ENCODE measurements at regions not wholly inside any gene's neighbourhood (a gene's known extent, or its start where the extent isn't known, plus 50 kb on each side); places are given as distances from the start of the nearest gene placed in this dataset.
A peak's percentile ranks its signal among the peaks of the same experiment; 100 is the strongest.

DNA sequence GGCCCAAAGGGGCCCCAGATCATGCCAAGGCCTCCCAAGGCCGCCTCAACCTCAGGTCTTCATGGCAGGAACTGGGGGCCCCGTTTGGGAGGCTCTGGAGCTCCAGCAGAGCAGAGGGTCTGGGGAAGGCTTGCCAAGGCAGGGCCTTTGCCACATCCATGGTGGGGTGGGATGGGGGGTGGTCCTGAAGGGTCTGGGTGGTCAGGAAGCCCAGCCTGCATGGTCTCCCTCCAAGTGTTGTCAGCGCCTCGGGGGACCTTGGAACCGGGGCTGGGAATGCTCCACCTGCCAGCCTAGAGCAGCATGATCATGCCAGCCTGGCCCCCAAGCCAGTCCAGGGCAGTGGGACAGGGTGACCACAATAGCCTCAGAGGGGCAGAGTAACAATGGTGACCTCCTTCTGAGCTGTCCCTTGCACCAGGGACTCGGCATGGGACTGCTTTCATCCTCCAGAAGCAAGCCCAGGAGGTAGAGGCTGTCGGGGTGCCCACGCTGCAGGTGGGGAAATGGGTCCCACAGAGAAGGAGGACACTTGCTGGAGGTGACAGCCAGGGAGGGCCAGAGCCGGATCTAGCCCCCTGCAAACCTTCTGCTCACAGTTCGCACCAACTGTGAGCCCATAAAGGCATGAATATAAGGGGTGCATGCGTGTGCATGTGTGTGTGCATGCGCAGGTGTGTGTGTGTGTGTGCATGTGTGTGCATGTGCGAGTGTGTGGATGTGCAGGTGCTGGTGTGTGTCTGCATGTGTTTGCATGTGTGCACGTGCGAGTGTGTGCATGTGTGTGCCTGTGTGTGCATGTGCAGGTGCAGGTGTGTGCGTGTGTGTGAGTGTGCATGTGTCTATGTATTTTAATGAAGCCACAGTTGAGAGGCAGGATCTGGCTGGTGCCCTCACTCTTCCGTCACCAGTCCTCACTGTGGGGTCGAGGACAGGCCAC lies 63.8 kb downstream of the MYEOV start:
- Mint-ChIP-seq H3K27me3 (peaks cover 8 to 15% of the 10 kb centered on the region in 2 donors), H3K27ac (no peak overlapping the region), H3K36me3 (no peaks in the 10 kb centered on the region), H3K9me3 (no peaks in the 10 kb centered on the region), H3K4me3 (no peak overlapping the region), H3K4me1 (ENCODE audit: low read depth in 2 of 2) (peaks cover 0 to 2% of the 10 kb centered on the region in 2 donors)
- no peak for DNase-seq (ENCODE audit: low spot score)
- no peak for ATAC-seq

- peak; percentile 25 to 40 for ATAC-seq
- peaks cover 8 to 15% of the 10 kb centered on the region in 2 donors for H3K27me3 Mint-ChIP-seq
- no peaks in the 10 kb centered on the region for H3K4me1 Mint-ChIP-seq (ENCODE audit: low read depth in 2 of 2)
- H3K27ac Mint-ChIP-seq, result no peak overlapping the region
- no peak overlapping the region for H3K4me3 Mint-ChIP-seq
- no peak for DNase-seq (ENCODE audit: low spot score)
- no peaks in the 10 kb centered on the region for H3K36me3 Mint-ChIP-seq
- no peaks in the 10 kb centered on the region for H3K9me3 Mint-ChIP-seq
Observed at GRCh38 chr11:69358398-69359020, 64.6 kb downstream of the MYEOV start.

DNA sequence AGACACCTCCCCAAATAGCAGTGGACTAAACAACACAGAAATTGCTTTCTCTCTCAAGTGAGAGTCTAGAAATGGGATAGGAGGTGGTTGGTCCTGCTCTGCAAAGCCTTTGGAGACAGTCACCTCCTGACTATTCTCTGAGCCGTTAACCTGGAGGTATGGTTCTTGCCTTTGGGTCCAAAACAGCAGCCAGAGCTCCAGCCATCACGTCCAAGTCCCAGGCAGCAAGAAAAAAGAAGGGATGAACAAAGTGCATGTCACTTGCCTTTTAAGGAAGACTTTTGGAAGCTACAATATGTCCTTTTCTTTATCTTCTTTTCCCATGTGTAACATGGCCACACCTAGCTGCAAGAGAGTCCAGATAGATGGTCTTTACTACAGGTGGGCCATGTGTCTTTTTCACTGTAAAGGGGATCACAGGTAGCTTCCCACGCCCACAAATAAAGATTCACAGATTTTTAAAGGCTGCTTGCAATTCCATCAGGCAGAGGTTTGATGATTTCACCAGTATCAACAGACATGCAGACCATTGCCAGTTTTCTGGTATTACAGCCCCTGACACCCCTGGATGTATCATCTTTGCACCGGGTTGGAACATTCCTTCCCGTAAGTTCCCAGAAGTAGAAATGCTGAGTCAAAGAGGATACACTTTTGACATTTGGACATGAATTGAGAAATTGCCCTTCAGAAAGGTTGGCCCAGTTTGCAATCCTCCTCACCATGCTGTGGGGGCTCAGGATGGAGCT lies 66.0 kb downstream of the MYEOV start:
- no peak for ATAC-seq
- Mint-ChIP-seq H3K9me3 (no peaks in the 10 kb centered on the region), H3K36me3 (no peaks in the 10 kb centered on the region), H3K4me1 (ENCODE audit: low read depth in 2 of 2) (no peaks in the 10 kb centered on the region), H3K27ac (no peak overlapping the region), H3K27me3 (peaks cover 8% of the 10 kb centered on the region in 2 donors), H3K4me3 (no peak overlapping the region)
- DNase-seq (ENCODE audit: low spot score), result no peak

GRCh38 chr11:69360606-69361005 lies 66.7 kb downstream of the MYEOV start:
- H3K4me3 Mint-ChIP-seq, result no peak overlapping the region

GRCh38 chr11:69361048-69361447 lies 67.1 kb downstream of the MYEOV start:
- peaks cover 8% of the 10 kb centered on the region in 2 donors for H3K27me3 Mint-ChIP-seq
- H3K9me3 Mint-ChIP-seq, result no peaks in the 10 kb centered on the region
- ATAC-seq (no peak), DNase-seq (ENCODE audit: low spot score) (no peak)
- no peaks in the 10 kb centered on the region for H3K36me3 Mint-ChIP-seq
- H3K27ac Mint-ChIP-seq, result no peak overlapping the region
- no peak overlapping the region for H3K4me3 Mint-ChIP-seq
- H3K4me1 Mint-ChIP-seq (ENCODE audit: low read depth in 2 of 2), result no peaks in the 10 kb centered on the region

More at GRCh38 chr11:69360606-69361005, 66.7 kb downstream of the MYEOV start:
- Mint-ChIP-seq H3K36me3 (no peaks in the 10 kb centered on the region), H3K27me3 (peaks cover 8% of the 10 kb centered on the region in 2 donors), H3K27ac (no peak overlapping the region), H3K4me1 (ENCODE audit: low read depth in 2 of 2) (no peaks in the 10 kb centered on the region), H3K9me3 (no peaks in the 10 kb centered on the region)
- no peak for ATAC-seq
- DNase-seq (ENCODE audit: low spot score), result no peak

GRCh38 chr11:69361466-69361865 lies 67.5 kb downstream of the MYEOV start:
- H3K4me3 Mint-ChIP-seq, result no peak overlapping the region
- no peak overlapping the region for H3K27ac Mint-ChIP-seq
- DNase-seq (ENCODE audit: low spot score) (no peak), ATAC-seq (no peak)
- H3K9me3 Mint-ChIP-seq, result no peaks in the 10 kb centered on the region
- peaks cover 8% of the 10 kb centered on the region in 2 donors for H3K27me3 Mint-ChIP-seq
- H3K4me1 Mint-ChIP-seq (ENCODE audit: low read depth in 2 of 2), result no peaks in the 10 kb centered on the region
- H3K36me3 Mint-ChIP-seq, result no peaks in the 10 kb centered on the region

- no peak for DNase-seq (ENCODE audit: low spot score)
Observed at GRCh38 chr11:69362315-69362714, 68.4 kb downstream of the MYEOV start.

DNA sequence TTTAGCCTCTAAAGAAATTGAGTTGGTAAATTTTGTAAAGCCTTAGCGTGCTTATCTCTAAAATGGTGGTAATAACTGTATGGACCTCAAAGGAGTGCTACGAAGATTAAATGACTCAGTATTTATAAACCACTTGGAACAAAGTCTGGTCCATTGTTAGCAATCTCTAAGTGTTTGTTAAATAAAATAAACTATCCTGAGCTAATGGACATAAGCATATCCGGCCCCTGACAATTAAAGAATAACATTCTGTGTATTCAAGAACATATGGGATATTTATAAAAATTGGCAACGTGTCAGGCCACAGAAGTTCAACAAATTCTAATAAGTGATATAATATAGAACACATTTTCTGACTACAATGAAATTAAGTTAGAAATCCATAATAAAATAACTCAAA lies 71.0 kb downstream of the MYEOV start:
- Mint-ChIP-seq H3K36me3 (no peaks in the 10 kb centered on the region), H3K27me3 (peaks cover 8 to 11% of the 10 kb centered on the region in 2 donors), H3K4me1 (ENCODE audit: low read depth in 2 of 2) (no peaks in the 10 kb centered on the region), H3K4me3 (no peak overlapping the region), H3K9me3 (no peaks in the 10 kb centered on the region), H3K27ac (no peak overlapping the region)
- no peak for DNase-seq (ENCODE audit: low spot score)
- no peak for ATAC-seq

More at GRCh38 chr11:69362315-69362714, 68.4 kb downstream of the MYEOV start:
- Mint-ChIP-seq H3K27me3 (peaks cover 5 to 8% of the 10 kb centered on the region in 2 donors), H3K4me3 (no peak overlapping the region), H3K27ac (no peak overlapping the region), H3K36me3 (no peaks in the 10 kb centered on the region), H3K4me1 (ENCODE audit: low read depth in 2 of 2) (no peaks in the 10 kb centered on the region), H3K9me3 (no peaks in the 10 kb centered on the region)
- ATAC-seq, result no peak

- no peak for ATAC-seq
- H3K27ac Mint-ChIP-seq, result no peak overlapping the region
- no peaks in the 10 kb centered on the region for H3K9me3 Mint-ChIP-seq
- peaks cover 8 to 12% of the 10 kb centered on the region in 2 donors for H3K27me3 Mint-ChIP-seq
- no peaks in the 10 kb centered on the region for H3K4me1 Mint-ChIP-seq (ENCODE audit: low read depth in 2 of 2)
- H3K4me3 Mint-ChIP-seq, result no peak overlapping the region
- no peaks in the 10 kb centered on the region for H3K36me3 Mint-ChIP-seq
- no peak for DNase-seq (ENCODE audit: low spot score)
Observed at GRCh38 chr11:69365558-69365957, 71.6 kb downstream of the MYEOV start.

GRCh38 chr11:69366591-69366990 lies 72.6 kb downstream of the MYEOV start:
- H3K9me3 Mint-ChIP-seq, result no peaks in the 10 kb centered on the region
- H3K4me1 Mint-ChIP-seq (ENCODE audit: low read depth in 2 of 2), result no peaks in the 10 kb centered on the region
- ATAC-seq, result no peak
- H3K36me3 Mint-ChIP-seq, result no peaks in the 10 kb centered on the region
- H3K27ac Mint-ChIP-seq, result no peak overlapping the region
- DNase-seq (ENCODE audit: low spot score), result no peak
- H3K27me3 Mint-ChIP-seq, result peaks cover 7 to 13% of the 10 kb centered on the region in 2 donors
- no peak overlapping the region for H3K4me3 Mint-ChIP-seq

DNA sequence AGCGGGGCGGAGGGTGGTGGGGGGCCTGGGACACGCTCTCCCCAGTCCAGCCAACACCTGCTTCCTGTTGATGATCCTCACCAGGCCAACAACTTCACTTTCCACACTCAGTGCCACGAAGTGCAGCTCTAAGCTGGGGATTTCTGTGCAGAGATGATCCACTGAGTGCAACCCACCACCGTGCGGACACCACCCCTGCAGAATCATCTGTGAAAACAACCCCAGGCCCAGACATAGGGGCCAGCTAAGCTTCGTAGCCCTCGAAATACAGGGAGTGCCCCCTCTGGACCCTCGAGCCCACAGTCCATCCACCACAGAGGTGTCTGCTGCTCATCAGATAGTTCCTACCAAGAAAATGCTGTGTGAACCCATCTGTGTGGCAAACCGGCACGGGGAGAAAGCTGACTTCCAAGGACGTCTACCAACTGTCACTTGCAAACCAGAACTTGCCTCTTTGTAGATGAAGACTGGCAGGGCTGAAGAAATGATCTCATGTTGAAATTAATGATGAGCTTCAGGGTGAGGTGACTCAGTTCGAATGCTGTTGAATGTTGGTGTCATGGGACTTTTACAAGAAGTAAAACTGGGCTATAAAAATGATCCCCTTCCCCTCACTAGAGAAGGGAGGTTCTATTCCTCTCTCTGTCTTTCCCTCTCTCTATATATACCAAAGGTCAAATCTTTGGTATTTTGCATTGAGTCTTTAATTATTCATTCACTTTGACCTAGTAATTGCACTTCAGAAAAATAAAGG lies 73.4 kb downstream of the MYEOV start:
- DNase-seq (ENCODE audit: low spot score) (no peak), ATAC-seq (no peak)
- no peak overlapping the region for H3K27ac Mint-ChIP-seq

DNA sequence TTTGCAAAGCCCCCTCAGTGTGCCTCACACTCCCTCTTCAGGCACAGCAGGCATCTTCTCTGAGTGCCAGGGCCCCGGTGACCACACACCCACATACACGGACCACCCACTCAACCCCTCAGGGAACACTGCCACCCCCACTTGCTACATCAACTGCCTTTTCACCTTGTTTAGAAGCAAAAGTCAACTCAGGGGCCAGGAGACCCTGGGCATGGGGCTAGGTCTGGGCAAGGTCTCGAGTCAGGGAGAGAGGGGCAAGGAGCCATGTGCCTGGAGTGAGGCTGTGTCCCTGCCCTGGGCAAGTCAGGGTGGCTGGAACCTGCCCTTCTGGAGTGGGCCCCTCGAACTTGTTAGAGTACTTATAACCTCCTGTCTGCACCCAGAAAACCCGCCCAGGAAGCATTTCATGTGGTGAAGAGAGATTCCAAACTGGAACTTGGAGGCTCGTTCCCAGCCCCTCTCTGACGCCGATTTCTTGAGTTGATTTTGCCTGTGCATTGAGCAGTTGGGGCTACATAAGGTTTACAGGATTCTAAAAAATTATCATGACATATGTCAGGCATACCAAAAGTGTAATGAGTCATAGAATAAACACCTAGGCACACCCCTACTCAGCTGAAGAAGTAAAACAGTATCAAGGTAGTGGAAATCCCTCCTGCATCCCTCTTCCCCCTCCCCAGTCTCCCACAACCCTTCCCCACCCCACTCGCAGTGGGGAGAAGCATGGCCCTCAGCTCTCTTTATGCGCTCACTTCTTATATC lies 74.3 kb downstream of the MYEOV start:
- DNase-seq (ENCODE audit: low spot score), result no peak
- Mint-ChIP-seq H3K27ac (no peak overlapping the region), H3K4me1 (ENCODE audit: low read depth in 2 of 2) (no peaks in the 10 kb centered on the region), H3K27me3 (peaks cover 7 to 17% of the 10 kb centered on the region in 2 donors), H3K36me3 (no peaks in the 10 kb centered on the region), H3K4me3 (no peak overlapping the region), H3K9me3 (no peaks in the 10 kb centered on the region)
- no peak for ATAC-seq

More for the DNA sequence above, 73.4 kb downstream of the MYEOV start:
- H3K4me3 Mint-ChIP-seq, result no peak overlapping the region
- no peaks in the 10 kb centered on the region for H3K36me3 Mint-ChIP-seq
- H3K4me1 Mint-ChIP-seq (ENCODE audit: low read depth in 2 of 2), result no peaks in the 10 kb centered on the region
- no peaks in the 10 kb centered on the region for H3K9me3 Mint-ChIP-seq
- H3K27me3 Mint-ChIP-seq, result peaks cover 2 to 13% of the 10 kb centered on the region in 2 donors
